Activated CD4-positive, alpha-beta T cell treated with anti-CD3 and anti-CD28 coated beads, Interleukin-2, amount 50 U/mL, for 16 hours (primary cell): ENCODE measurements at regions not wholly inside any gene's neighbourhood (a gene's known extent, or its start where the extent isn't known, plus 50 kb on each side); places are given as distances from the start of the nearest gene placed in this dataset.

Experiments used
- DNase-seq: peaks from one replicate; pipeline ENCODE4 v3.0.0-alpha.2; 2020

DNA sequence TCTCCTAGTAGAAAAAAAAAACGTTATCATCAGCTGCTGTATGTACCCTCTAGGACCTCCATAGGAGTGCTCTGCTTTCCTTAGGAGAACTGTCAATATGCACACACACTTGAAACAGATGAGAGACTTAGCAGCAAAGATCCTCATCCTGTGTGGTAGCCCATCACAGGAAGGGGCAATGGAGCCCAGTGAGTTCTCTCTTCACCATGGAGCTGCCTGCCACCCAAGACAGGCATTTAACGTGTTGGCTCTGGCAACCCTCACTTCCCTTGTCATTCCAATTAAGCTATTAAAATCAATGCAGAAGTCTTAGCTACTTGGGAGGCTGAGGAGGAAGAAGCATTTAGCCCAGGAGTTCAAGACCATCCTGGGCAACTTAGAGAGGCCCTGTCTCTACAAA is 64.8 kb upstream of the PLEKHA5 start:
- DNase-seq: no peak

DNA sequence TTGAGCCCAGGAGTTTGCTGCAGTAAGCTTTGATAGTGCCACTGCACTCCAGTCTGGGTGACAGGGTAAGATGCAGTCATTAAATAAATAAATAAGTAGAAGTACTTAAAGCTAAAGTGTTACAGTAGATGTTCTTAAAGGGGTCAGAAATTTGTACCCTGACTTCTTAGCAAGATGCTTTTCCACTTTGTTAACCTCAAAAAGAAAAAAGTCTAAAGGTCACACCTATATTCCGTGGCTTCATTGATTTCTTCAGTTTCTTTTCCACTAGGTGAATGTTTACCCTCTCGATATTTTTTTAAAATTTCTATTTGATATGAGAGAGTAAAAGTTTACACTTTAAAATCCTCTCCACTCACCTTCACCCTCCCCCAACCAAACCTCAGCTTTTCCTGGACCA is 64.3 kb upstream of the PLEKHA5 start:
- DNase-seq: no peak

DNA sequence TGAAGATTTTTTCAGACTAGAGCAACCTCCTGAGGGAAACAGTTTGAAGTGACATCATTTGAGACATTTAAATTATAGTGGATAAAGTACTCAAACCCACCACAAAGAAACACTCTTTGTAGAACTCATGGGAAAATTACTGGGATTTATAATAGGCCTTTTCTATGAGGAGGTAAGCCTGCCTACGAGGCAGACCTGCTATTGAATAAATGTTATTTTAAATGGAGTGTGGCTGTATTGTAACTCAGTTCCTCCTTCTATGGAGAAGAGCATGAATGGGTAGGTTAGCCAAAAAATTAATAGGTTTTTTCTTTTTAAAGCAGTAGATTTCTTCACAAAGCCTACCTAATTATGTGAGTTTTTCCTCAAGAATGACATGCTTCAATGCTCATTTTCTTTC is 63.7 kb upstream of the PLEKHA5 start:
- no peak for DNase-seq

DNA sequence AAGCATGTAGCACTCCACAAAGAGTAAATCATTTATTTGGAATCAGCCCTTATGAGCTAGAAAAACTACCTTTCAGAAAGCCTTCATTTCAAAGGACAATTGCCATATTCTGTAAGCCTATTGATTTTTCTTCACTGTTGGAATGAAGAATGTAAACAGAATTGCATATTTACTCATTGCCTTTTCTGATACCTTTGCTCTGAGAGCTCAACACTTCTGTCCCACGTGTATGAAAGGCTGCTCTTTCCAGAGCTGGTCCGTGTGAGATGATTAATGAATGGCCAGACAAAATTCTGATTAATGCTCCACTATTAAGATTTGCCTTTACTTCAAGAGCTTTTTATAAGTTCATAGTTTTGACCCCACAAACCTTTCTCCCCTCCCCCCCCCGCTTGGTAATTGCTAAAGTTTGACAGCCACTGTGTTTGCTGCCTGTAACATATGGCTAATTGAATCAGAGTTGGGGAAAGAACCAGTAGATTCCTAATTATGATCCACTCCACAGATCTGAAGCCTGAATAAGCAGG is 63.0 kb upstream of the PLEKHA5 start:
- no peak for DNase-seq

DNA sequence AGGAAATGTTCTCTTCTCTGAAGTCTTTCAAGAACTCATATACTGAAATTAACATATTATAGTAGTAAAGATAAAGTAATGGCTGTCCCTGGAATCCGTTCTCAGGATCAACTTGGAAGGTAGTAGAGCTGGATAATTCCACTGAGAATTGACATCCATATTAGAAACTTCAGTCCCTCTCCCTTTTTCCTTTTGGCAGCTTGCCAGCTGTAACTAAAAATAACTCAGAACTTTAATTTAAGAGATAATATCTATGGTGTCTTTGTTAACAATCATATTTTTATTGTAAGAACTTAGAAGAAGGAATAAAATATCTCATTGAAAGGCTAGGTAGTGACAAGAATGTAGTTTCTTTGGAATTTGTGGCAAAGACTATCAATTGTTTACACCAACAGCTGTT is 61.4 kb upstream of the PLEKHA5 start:
- no peak for DNase-seq

DNA sequence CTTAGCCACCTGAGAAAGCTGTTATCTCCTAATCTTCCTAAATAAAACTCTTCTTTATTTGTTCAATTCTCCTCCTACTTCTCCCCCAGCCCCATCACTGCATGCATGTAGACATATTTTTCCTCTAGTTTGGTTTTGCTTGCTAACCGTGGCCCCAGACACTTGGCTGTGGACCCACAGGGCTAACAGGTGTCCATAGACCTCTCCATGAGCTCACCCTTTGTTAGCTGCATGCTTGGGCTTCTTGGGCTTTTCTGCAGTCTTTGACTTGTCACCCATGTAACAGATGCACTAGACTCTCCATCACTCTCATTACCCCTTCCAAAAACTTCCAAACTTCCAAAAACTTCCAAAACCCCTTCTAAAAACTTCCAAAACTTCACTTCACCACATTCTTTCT is 59.2 kb upstream of the PLEKHA5 start:
- DNase-seq: no peak

DNA sequence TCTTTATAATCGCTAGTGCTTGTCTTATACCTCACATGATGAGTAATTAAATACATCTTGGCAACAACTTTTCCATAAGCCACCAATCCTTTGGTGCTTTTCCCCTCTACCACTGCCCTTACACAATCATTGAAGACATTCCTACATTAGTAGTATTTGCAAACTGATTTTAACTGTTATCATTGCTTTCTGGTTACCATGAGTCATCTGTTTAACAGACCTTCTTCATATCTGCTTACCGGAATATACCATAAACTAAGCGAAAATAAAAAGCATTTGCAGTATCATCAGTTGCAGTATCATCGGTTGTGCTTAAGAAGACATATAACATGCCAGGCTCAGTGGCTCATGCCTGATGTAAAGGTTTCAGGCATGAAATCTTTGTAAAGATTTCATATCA is 54.8 kb upstream of the PLEKHA5 start:
- DNase-seq: no peak

DNA sequence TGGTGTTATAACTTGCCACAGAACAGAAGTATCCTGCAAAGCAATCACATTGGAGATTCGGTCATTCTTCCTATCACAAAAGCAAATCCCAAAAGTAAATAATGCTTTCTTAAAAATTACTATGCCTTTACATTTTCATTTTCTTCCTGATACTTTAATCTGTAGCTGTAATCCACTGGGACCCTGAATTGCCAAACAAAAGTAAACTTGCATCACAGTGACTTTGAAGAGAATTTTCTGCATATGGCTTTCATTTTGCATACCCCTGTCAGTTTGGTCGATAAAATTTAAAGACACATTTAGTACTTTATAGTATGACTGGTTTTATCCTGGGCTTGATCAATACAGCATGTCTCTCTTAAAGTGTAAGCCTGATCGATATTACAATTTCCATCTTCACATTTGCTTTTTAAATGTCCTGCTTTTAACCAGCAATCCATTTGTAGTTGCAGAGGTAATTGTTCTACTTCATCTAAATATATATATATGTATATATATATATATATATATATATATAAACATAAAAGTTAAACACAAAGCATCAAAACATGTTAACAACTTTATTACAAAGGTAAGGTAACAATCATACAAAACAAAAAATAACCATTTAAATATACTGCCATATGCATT is 53.7 kb upstream of the PLEKHA5 start:
- DNase-seq: no peak
